ENCODE measurements at regions not wholly inside any gene's neighbourhood (a gene's known extent, or its start where the extent isn't known, plus 50 kb on each side); places are given as distances from the start of the nearest gene placed in this dataset.

GRCh38 chr16:8155275-8155674 is 435.0 kb downstream of the TMEM114 start:
- TF ChIP-seq CTCF (conservative IDR thresholded peaks at IDR 0.05 in 1 of 2, IDR thresholded peaks at IDR 0.05 in 1 of 2; ENCODE audit: extremely low read depth in 1 of 2, insufficient read depth in 1 of 2, low read depth in 1 of 2, low read length in 2 of 2): no peak
- no peak for TF ChIP-seq EZH2 (IDR thresholded peaks at IDR 0.05; ENCODE audit: borderline replicate concordance, low read length)
